Lower lobe of right lung (tissue), 2 donors: ENCODE measurements at regions not wholly inside any gene's neighbourhood (a gene's known extent, or its start where the extent isn't known, plus 50 kb on each side); places are given as distances from the start of the nearest gene placed in this dataset.

Experiments
- ATAC-seq, 2 donors: fragments of 200-7000 bp; cut with Tn5 transposase; one replicate each; pipeline ENCODE4 v1.9.1; 2020 to 2022; ENCODE audit warnings: mild to moderate bottlenecking in 2 of 2, moderate library complexity in 2 of 2
- DNase-seq: peaks from one replicate; pipeline ENCODE4 v3.0.0-alpha.2; 2020
- H3K27ac ChIP-seq: fragments of 200-600 bp; one replicate; pipeline ENCODE4 v1.8.0; 2022
- H3K27me3 ChIP-seq: fragments of 200-600 bp; one replicate; pipeline ENCODE4 v1.8.0; 2022; ENCODE audit warnings: low read depth
- H3K36me3 ChIP-seq: fragments of 200-600 bp; one replicate; pipeline ENCODE4 v1.8.0; 2022; ENCODE audit warnings: mild to moderate bottlenecking
- H3K4me1 ChIP-seq: fragments of 200-600 bp; one replicate; pipeline ENCODE4 v1.8.0; 2022
- H3K4me3 ChIP-seq: fragments of 200-600 bp; one replicate; pipeline ENCODE4 v1.8.0; 2022; ENCODE audit warnings: mild to moderate bottlenecking
- H3K9me3 ChIP-seq: fragments of 200-600 bp; one replicate; pipeline ENCODE4 v1.8.0; 2022
- CTCF ChIP-seq: fragments of 200-600 bp; IDR thresholded peaks from one replicate; pipeline ENCODE4 v1.8.0; 2022; ENCODE audit warnings: antibody characterized with exemption, mild to moderate bottlenecking
- intact Hi-C: fragments of 100-400 bp; cut with DNase I; formaldehyde crosslinking; loops from one replicate; pipeline ENCODE4 v1.11.0; 2022
- donor health status: DM: no; HTN: yes; CAD: no; lungs with severe emphysema.

DNA sequence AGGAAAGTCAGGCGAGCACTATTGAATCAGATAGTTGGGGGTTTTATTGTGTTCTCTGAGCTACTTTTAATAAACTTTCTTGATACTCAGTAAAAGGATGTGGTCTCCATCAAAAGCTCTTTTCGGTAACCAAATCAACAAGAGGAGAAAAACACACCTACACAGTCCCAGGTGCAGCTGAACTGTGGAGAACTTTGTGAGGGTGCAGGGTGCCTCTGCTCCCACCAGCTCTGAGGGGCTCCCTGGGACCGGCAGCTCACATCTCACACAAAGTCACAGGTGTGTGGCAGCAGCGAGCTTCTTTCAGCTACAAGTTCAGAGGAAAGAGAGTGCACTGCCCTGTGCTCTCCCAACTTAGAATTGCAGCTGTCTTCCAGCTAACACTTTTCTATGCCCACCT is 650.4 kb downstream of the RNF144A start:
- ATAC-seq: peak in 1 of 2 donors; percentile 56
- TF ChIP-seq CTCF: no peak
- Histone ChIP-seq H3K27me3 (no peaks in the 10 kb centered on the region), H3K4me1 (no peaks in the 10 kb centered on the region), H3K9me3 (no peaks in the 10 kb centered on the region), H3K36me3 (no peaks in the 10 kb centered on the region), H3K4me3 (no peak overlapping the region), H3K27ac (no peak overlapping the region)
- intact Hi-C loops: no loop called here
- no peak for DNase-seq

GRCh38 chr2:7570247-7570646 is 653.0 kb downstream of the RNF144A start:
- intact Hi-C loops: no loop called here
- Histone ChIP-seq H3K36me3 (no peaks in the 10 kb centered on the region), H3K9me3 (no peaks in the 10 kb centered on the region), H3K27me3 (no peaks in the 10 kb centered on the region), H3K4me1 (no peaks in the 10 kb centered on the region), H3K27ac (no peak overlapping the region), H3K4me3 (no peak overlapping the region)
- ATAC-seq: no peak
- no peak for TF ChIP-seq CTCF
- no peak for DNase-seq

DNA sequence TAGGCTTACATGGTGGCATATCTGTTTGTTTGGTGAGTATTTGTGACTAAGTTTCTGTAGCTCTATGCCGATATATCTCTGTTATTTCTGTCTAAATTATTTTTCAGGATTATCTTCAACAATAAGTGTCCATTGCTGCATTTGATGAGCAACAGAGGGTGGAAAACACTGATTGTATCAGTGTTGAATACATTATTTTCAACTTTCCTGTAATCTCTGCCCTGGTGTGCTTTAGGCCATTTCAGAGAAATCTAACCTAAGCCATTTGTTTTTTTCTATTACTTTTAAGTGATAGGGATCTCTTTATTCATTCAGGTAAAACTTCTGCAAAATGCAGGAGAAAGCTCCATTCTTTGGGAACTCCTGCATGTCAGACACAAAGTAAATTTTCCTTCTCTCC is 654.5 kb downstream of the RNF144A start:
- no peak for TF ChIP-seq CTCF
- intact Hi-C loops: no loop called here
- Histone ChIP-seq H3K36me3 (no peaks in the 10 kb centered on the region), H3K27ac (no peak overlapping the region), H3K4me1 (no peaks in the 10 kb centered on the region), H3K4me3 (no peak overlapping the region), H3K9me3 (no peaks in the 10 kb centered on the region), H3K27me3 (no peaks in the 10 kb centered on the region)
- ATAC-seq (no peak), DNase-seq (no peak)

DNA sequence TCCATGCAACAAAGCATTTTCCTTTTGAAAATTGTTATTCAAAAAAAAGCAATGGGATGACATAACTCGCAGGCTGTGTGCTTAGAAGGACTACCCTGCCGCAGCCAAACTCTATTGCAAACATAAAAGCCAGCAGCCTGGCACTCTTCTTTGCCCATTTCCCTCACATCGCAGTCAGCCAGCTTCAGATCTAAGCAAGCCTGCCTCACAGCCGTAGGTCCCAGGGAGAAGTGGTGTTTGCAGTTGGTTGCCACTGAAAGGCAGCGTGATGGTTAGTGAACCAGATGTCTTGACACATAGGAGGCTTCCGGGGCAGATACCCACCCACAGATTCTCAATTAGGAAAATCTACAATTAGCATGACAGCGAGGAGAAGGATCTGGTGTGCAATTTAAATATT is 655.2 kb downstream of the RNF144A start:
- ATAC-seq (no peak), DNase-seq (no peak)
- Histone ChIP-seq H3K36me3 (no peaks in the 10 kb centered on the region), H3K27ac (no peak overlapping the region), H3K4me1 (no peaks in the 10 kb centered on the region), H3K9me3 (peaks cover 2% of the 10 kb centered on the region), H3K27me3 (no peaks in the 10 kb centered on the region), H3K4me3 (no peak overlapping the region)
- no peak for TF ChIP-seq CTCF
- intact Hi-C loops: no loop called here

DNA sequence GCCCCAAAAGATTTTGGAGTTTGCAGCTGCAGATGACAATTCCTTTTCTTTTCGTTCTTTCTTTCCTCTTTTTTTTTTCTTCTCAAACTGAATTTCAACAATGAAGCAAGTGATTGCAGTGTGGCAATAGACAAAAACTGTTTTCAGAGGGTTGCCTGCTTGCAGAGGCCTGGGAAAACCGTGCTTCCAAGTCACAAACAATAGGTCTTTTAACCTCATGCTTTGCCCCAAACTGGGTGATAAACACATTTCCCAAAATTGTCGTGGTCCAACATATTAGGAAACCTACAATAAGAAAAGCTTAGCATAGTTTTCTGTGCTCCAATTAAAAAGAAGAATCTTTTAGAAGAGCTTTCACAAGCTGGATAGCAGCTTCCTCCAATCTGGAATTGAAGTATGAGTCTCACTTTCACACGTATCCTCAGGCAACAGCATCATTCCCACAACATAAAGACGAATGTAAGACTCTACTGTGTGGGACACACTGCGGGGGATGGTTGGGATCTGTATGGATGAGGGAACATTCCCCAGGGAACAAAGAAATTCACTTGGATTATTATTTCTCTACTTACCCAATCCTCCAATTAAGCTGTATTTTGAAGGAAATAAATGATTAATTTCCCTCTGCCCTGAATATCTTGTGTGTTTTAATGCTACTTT is 656.1 kb downstream of the RNF144A start:
- no peaks in the 10 kb centered on the region for H3K4me1 ChIP-seq
- intact Hi-C loops: no loop called here
- H3K27me3 ChIP-seq: no peaks in the 10 kb centered on the region
- no peak for DNase-seq
- no peaks in the 10 kb centered on the region for H3K36me3 ChIP-seq
- no peak overlapping the region for H3K4me3 ChIP-seq
- TF ChIP-seq CTCF: no peak
- ATAC-seq: no peak
- H3K27ac ChIP-seq: no peak overlapping the region
- peaks cover 4% of the 10 kb centered on the region for H3K9me3 ChIP-seq

- no peaks in the 10 kb centered on the region for H3K4me1 ChIP-seq
- H3K4me3 ChIP-seq: no peak overlapping the region
- no peaks in the 10 kb centered on the region for H3K36me3 ChIP-seq
- no peaks in the 10 kb centered on the region for H3K27me3 ChIP-seq
- ATAC-seq (no peak), DNase-seq (no peak)
- H3K9me3 ChIP-seq: peaks cover 4% of the 10 kb centered on the region
- H3K27ac ChIP-seq: no peak overlapping the region
- intact Hi-C loops: no loop called here
- TF ChIP-seq CTCF: no peak
Observed at GRCh38 chr2:7574385-7574784, 657.2 kb downstream of the RNF144A start.
